ENCODE measurements at regions not wholly inside any gene's neighbourhood (a gene's known extent, or its start where the extent isn't known, plus 50 kb on each side); places are given as distances from the start of the nearest gene placed in this dataset.

DNA sequence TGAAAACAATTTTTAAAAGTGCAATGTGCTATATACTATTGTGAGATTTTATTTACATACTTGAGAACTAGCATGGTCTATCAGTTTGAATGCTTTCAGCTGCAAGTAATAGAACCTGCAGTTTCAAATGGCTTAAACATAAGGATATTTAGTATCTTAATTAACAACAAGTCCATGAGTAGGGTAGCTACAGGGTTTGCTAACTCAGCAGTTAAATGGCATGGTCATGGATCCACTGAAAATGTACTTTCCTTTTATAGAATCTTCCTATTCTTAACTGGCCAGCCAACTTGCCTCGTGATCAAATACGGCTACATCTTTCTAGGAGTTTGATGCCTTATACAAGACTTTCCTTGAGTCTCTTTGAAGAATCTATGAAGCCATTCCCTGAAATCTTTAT lies 452.8 kb upstream of the SEMA6A start:
- no peaks in the 10 kb centered on the region for H3K9me3 ChIP-seq
- DNase-seq (ENCODE audit: low spot score) (no peak), ATAC-seq (ENCODE audit: insufficient number of reproducible peaks, low FRiP score, low read depth) (no peak)
- TF ChIP-seq, protein P1, sequence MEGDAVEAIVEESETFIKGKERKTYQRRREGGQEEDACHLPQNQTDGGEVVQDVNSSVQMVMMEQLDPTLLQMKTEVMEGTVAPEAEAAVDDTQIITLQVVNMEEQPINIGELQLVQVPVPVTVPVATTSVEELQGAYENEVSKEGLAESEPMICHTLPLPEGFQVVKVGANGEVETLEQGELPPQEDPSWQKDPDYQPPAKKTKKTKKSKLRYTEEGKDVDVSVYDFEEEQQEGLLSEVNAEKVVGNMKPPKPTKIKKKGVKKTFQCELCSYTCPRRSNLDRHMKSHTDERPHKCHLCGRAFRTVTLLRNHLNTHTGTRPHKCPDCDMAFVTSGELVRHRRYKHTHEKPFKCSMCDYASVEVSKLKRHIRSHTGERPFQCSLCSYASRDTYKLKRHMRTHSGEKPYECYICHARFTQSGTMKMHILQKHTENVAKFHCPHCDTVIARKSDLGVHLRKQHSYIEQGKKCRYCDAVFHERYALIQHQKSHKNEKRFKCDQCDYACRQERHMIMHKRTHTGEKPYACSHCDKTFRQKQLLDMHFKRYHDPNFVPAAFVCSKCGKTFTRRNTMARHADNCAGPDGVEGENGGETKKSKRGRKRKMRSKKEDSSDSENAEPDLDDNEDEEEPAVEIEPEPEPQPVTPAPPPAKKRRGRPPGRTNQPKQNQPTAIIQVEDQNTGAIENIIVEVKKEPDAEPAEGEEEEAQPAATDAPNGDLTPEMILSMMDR (IDR thresholded peaks at IDR 0.05), result no peak
- H3K36me3 ChIP-seq, result no peaks in the 10 kb centered on the region
- H3K4me1 ChIP-seq (ENCODE audit: control insufficient read depth in 1 of 2, low read depth in 2 of 2), result no peaks in the 10 kb centered on the region
- H3K4me3 ChIP-seq, result no peak overlapping the region
- H3K27ac ChIP-seq, result no peak overlapping the region
- H3K27me3 ChIP-seq (replicated peaks; ENCODE audit: insufficient read depth), result no peaks in the 10 kb centered on the region

GRCh38 chr5:117020999-117021398 lies 446.4 kb upstream of the SEMA6A start:
- no peaks in the 10 kb centered on the region for H3K9me3 ChIP-seq
- H3K4me1 ChIP-seq (ENCODE audit: control insufficient read depth in 1 of 2, low read depth in 2 of 2), result no peaks in the 10 kb centered on the region
- H3K4me3 ChIP-seq, result no peak overlapping the region
- TF ChIP-seq, protein P1 (IDR thresholded peaks at IDR 0.05), result no peak
- no peak overlapping the region for H3K27ac ChIP-seq
- no peaks in the 10 kb centered on the region for H3K36me3 ChIP-seq
- DNase-seq (ENCODE audit: low spot score) (no peak), ATAC-seq (ENCODE audit: insufficient number of reproducible peaks, low FRiP score, low read depth) (no peak)
- no peaks in the 10 kb centered on the region for H3K27me3 ChIP-seq (replicated peaks; ENCODE audit: insufficient read depth)

DNA sequence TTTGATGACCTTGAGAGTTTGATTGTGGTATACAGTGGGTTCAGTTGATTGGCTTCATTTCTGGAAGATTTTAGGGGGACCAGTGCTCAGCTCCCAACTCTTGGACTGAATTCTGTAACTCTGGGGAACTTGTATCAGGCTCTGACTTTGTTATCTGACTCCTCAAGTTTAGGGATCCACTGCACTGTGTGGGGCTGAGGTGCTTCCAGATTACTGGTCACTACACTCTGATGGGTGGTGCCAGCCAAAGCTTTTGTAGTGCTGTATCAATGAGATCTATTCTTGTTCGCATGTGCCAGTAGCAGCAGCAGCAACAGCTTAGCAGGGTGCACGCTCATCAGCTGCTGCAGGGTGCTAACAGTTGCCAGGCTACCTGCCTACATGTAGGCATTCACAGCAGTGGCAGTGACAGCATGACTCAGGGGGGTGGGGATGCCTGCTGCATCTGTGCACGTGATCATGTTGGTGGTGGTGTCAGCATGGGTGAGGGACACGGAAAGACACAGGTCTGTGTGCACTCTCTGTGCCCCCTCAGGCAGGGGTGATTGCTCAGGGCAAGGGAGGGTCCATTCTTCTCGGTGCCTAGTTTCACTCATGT lies 438.8 kb upstream of the SEMA6A start:
- TF ChIP-seq, protein P1 (IDR thresholded peaks at IDR 0.05), result no peak

GRCh38 chr5:117010574-117010973 lies 436.0 kb upstream of the SEMA6A start:
- no peaks in the 10 kb centered on the region for H3K36me3 ChIP-seq
- no peak overlapping the region for H3K4me3 ChIP-seq
- ATAC-seq (ENCODE audit: insufficient number of reproducible peaks, low FRiP score, low read depth) (no peak), DNase-seq (ENCODE audit: low spot score) (no peak)
- H3K27me3 ChIP-seq (replicated peaks; ENCODE audit: insufficient read depth), result no peaks in the 10 kb centered on the region
- TF ChIP-seq, protein P1 (IDR thresholded peaks at IDR 0.05), result no peak
- H3K9me3 ChIP-seq, result peaks cover 4% of the 10 kb centered on the region
- H3K4me1 ChIP-seq (ENCODE audit: control insufficient read depth in 1 of 2, low read depth in 2 of 2), result no peaks in the 10 kb centered on the region
- no peak overlapping the region for H3K27ac ChIP-seq

More for the DNA sequence above, 438.8 kb upstream of the SEMA6A start:
- H3K36me3 ChIP-seq, result no peaks in the 10 kb centered on the region
- no peak for DNase-seq (ENCODE audit: low spot score)
- H3K27ac ChIP-seq, result no peak overlapping the region
- H3K27me3 ChIP-seq (replicated peaks; ENCODE audit: insufficient read depth), result no peaks in the 10 kb centered on the region
- no peak overlapping the region for H3K4me3 ChIP-seq
- H3K4me1 ChIP-seq (ENCODE audit: control insufficient read depth in 1 of 2, low read depth in 2 of 2), result no peaks in the 10 kb centered on the region
- ATAC-seq (ENCODE audit: insufficient number of reproducible peaks, low FRiP score, low read depth), result no peak
- H3K9me3 ChIP-seq, result peaks cover 4% of the 10 kb centered on the region

GRCh38 chr5:116998024-116998423 lies 423.4 kb upstream of the SEMA6A start:
- no peaks in the 10 kb centered on the region for H3K9me3 ChIP-seq
- H3K27me3 ChIP-seq (replicated peaks; ENCODE audit: insufficient read depth), result no peaks in the 10 kb centered on the region
- DNase-seq (ENCODE audit: low spot score), result no peak
- no peaks in the 10 kb centered on the region for H3K36me3 ChIP-seq
- no peaks in the 10 kb centered on the region for H3K4me1 ChIP-seq (ENCODE audit: control insufficient read depth in 1 of 2, low read depth in 2 of 2)
- H3K4me3 ChIP-seq, result no peak overlapping the region
- ATAC-seq (ENCODE audit: insufficient number of reproducible peaks, low FRiP score, low read depth), result no peak
- no peak overlapping the region for H3K27ac ChIP-seq
- TF ChIP-seq, protein P1 (IDR thresholded peaks at IDR 0.05), result no peak

All from thoracic aorta (tissue), 2 donors.